HS-27A (cell line): ENCODE measurements at regions not wholly inside any gene's neighbourhood (a gene's known extent, or its start where the extent isn't known, plus 50 kb on each side); places are given as distances from the start of the nearest gene placed in this dataset.

Experiments used
- DNase-seq: peaks from one replicate; pipeline ENCODE4 v3.0.0-alpha.2; 2012; ENCODE audit warnings: low read depth, missing footprints

DNA sequence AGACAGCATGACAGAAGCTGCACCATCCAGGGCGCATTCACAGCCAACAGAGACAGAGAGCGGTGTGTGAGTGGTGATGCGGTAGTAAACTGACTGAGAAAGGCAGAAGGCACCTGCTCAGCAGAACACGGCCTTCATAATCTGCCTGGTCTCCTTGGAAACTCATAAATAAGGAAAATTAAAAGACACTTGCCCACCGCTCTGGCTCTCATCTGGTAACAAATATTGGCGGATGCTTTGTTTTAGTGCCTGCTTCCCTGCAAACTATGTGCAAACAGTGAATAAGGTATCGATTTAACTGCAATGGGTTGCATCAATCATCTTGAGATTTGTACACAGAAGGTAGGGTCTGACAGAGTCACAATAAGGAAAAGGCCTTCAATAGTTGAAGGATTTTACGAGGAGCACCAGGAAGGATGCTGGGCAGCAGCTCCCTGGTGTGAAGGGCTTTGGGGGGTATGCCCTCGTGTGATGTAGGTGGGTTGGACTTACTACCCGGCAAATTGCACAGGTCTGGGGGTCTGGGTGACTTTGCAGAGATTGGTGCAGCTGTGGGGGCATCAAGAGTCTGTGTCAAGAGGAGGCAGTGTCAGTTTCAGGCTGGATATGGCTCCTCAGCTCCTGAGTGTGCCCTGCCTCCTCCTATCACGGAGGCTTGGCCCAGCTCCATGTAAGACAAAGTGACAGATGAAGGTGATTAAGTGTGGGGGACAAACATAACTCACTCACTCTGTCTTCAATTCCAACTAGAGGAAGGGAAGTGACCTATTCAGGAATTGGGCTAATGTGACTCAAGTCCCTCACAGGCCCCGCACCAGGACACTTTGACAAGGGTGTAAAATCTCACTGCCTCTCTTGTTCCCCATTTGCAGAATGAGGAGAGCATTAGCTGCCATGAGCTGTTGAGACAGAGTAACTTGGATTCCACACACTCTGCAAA, 166.7 kb downstream of the ICE1 start:
- no peak for DNase-seq

DNA sequence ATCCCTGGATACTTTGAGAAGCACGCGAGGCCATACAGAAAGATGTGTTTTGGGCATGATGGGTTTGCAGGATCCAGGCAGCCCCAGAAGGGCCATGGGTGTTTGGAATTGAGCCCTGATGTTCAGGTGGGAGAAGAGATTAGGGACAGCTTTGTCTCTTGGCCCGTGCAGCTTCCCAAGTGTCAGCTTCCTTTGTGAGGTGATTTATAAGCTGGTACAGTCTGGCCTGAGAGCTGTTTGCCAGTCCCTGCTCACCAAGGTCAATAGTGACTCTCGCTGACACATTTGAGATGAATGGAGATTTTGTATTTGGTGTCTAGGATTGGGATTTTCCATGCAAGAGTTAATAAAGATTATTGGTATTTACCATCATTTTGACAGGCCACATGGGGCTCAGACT, 165.9 kb downstream of the ICE1 start:
- DNase-seq: no peak

DNA sequence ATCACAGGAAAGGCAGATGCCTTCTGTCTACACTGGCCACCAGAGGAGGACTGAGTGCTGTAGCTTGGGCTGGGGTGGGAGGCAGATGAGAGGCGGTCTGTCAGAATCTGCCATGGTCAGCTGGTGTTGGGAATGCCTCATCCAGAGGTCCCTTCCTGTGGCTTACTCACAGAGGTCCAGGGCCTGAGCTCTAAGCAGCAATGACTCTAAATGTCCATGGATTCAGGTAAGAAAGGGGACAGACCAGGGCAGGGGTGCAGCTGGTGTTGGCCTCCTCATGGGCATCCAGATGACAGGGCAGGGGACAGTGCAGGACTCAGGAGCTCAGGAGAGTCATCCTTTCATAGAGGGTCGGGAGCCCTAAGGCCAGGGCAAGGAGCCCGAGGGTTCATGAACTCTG, 165.0 kb downstream of the ICE1 start:
- no peak for DNase-seq

DNA sequence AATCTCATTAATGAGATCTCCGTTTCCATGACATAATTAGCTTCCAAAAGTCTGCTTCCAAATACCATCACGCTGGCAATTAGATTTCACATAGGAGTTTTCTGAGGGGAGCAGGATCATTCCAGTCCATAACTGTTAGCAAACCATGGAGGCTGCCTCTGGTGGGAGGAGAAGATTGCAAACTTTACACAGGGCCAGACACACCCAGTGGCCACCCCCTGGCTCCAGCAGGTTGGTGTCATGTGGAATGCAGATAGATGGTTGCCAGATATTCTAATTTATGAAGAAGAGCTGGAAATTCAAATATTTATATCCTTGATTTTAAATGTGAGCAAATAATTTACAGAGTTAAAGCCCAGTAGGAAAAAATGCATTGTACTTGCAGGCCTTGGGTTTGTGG, 164.2 kb downstream of the ICE1 start:
- DNase-seq: no peak

DNA sequence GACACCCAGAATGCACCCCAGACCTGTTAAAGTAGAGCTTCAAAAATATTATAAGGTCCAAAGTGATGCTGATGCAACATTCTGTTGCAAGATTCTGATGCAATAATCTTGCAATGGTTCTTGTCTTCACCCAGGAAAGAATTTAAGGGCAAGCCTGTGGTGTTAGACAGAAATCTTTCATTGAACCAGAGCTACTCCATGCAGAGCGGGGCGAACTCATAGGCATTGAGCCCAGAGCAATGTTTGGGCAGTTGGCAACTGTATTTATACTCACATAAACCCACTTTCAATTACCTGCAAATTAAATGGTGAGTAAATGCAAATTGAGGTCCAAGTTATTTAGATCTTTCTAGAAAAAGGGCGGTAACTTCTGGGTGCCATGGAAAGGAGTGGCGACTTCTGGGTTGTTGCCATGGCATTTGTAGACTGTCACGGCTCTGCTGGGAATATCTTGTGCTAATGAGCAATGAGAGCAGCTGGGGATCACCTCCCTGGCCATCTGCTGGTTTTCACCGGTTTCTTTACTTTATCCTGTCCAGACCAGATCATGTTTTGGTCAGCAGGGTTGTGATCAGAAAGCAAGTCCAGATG, 163.4 kb downstream of the ICE1 start:
- no peak for DNase-seq

DNA sequence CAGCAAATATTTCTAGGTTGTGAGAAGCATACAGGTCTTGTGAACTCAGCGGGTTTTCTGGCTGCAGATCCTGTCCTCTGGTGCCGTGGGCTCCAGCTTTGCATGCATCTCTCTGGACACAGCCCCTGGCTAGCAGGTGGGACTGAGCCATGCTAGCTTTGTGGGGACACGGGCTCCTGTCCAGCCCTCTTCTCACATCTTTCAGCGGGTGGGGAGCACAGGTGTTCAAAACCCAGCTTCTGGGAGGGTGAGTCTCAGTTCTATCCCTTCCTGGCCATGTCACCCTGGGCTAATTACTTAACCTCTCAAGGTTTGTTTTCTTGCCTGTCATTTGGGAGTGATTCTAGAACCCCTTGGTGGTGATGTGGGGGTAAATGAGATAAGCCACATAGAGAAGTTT, 162.3 kb downstream of the ICE1 start:
- no peak for DNase-seq

DNA sequence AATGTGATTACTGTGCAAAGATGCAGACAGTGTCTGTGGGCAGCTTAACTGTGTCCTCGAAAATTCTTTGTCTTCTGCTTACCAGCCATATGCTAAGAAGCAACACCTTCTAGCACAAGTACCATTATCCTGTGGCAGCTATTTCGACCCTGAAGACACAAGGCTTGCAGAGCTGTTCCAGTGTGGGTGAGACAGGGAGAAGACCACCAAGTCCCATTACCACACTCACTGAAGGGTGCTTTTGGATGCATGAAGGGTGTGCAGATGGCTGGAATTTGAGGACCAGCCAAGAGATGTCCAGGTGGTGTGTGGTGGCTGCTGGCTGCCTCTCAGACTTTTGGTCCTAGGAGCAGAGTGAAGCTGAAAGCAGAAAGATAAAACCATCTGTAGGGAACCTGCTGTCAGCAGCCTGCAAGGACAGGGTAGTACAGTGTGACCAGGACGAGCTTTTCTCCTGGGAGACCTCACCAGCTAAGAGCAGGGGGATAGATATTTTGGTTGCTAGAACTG, 161.8 kb downstream of the ICE1 start:
- no peak for DNase-seq

DNA sequence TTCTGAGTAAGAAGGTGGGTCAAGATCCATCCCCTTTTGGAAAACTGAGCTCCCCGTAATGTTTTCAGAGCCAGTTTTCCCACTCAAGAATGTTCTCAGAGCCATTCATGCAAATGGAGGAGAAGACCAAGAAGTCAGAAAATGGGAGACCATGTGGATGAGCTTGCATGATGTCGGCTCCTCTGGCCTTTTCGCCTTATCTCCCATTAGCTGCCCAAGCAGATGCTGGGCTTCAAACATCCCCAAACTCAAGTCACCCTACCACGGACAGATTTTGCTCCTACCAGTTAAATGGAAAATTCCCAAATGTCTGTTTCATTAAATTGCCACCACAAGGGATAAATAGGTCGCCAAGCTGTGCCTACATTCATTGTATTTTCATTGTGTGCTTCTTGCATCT, 161.4 kb downstream of the ICE1 start:
- no peak for DNase-seq

DNA sequence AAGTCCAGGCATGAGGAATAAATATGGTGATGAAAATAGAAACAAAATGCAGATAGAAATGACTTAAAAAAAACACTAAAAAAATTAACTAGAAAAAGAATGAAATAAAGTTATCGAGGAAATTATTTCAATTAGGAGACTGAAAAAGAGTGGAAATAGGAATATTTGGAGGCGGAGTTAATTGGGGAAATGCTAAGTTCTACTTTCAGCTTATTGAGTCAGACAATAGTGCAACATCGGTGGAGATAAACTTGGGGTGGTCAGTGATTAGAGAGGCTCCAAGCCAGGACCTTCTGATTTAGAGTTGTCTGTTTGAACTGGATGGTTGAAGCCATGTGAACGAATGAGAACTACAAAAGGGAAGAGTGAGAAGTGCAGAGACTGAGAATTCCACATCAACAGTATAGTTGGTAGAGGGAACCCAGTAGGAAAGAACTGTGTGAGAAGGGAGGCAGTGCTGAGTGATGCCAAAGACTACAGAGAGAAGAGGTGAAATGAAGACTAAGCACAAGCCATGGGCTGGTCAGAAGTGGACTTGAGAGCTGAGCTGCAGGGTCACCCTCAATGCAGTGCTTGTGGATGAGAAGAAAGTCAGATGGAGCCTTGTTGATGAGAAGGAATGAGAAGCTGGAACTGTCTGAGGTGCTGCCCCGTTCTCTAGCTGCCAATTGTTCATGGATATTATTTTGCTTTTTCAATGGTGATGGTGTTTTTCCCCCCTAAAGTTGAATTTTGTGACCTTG, 160.7 kb downstream of the ICE1 start:
- no peak for DNase-seq

DNA sequence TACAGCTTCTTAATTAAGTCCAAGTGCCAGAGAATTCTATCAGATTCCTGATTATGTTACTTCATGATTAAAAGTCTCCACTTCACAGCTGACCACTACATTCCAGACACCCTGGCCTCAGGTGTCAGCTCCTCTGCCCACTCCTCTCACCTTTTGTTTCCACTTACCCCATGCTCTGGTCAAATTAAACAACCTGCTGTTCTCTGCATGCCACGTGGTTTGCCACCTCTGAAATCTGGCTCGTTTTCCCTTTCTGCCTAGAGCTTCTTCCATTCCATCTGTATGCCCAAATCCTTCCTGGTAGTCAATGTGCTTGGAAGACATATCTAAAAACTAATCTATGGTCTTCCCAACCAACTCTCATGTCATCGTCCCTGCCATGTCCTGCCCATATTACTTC, 158.6 kb downstream of the ICE1 start:
- DNase-seq: no peak

DNA sequence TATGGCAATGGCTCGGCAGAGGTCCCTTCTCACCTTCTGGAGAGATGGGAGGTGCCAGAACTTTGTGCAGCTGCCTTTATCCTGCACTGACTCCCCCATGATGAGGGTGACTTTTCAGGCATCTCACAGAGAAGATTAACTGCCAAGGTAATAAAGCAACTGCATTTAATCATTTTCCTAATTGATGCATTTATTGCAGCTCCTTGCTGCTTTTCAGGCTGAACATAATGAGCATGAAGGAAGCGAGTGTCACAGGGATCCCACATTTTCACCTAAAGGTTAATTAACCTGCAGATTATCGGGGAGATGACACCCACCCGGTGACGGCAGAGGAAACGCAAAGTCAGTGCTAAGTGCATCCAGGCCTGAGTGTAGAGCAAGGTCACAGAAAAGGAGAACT, 154.3 kb downstream of the ICE1 start:
- DNase-seq: no peak

DNA sequence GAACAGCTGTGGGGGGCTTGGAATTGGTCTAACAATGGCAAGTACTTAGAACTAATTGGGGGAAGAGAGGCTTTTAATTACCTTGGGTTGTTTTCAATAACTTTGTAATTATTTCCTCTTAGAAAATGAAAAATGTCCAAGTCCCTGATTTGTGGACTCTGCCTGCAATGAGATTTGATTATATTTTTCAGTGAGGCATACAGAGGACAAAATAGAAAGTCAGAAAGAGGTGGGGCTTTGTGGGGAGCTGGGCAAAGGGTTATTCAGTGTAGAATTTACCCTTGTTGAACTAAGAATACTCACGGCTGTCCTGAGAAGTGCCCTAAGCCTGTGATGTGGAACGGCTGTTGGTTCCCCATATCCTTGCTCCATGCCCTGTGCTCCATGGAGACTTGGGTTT, 153.0 kb downstream of the ICE1 start:
- no peak for DNase-seq

DNA sequence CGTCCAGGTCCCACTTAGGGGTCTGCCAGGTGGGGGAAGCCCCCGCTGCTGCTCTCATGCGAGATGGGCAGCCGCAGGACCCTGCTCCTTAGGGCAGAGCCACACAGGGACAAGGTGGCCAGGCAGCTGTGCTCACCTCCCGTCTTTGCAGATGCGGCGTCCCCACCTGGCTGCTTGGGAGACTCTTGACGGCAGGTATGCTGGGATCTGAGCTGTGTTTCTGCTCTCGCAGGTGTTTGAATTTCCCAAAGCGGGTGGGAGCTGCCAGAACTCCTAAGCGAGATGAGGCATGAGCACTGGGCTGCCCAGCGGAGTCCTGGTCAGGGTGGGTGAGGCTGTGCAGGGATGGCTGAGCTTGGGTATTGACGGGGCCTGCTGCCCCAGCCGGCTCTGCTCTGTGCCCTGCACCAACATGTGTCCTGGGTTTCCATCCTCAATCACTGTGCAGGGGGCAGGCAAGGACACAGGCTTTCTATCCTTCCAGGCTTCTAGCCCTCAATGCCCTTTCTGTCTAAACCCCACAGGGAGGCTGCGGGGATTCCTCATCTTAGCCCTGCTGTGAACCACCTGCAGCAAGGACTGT, 151.4 kb downstream of the ICE1 start:
- DNase-seq: no peak

DNA sequence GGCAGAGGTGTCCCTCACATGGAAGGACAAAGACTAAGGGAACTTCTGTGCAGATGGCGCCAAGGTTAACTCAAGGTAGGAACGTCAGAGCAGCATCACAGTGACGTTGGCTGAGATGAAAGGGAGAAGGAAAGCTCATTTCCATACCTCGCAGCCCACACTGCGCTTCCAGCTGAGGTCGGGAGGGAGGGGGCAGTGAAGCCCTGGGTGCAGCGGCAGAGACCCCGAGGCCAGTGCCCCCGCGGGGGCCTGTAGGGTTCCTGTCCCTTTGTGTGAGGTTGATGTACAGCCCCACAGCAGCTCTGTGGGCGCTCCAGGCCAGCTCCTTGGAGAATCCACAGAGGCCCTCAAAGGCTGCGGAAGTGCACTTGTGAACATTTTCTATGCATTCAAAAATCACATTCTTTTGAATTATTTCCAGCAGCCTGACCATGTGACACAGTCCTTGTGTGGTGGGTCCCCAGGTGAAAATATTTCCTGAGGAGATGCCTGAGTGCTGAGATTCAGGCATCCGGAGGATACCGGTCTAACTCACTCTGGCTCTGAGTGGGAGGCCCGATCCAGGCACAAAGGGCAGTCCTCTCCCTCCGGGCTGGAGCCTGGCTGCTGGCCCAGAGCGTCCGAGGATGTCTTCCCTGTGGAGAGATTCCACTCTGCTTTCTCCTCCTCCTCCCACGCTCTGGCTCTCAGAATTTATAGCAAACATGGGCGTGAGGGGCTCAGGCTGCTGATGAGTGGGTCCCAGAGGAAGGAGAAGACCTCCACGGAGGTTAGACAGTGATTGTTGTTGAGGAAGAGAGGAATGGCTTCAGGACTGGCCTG, 150.7 kb downstream of the ICE1 start:
- no peak for DNase-seq

DNA sequence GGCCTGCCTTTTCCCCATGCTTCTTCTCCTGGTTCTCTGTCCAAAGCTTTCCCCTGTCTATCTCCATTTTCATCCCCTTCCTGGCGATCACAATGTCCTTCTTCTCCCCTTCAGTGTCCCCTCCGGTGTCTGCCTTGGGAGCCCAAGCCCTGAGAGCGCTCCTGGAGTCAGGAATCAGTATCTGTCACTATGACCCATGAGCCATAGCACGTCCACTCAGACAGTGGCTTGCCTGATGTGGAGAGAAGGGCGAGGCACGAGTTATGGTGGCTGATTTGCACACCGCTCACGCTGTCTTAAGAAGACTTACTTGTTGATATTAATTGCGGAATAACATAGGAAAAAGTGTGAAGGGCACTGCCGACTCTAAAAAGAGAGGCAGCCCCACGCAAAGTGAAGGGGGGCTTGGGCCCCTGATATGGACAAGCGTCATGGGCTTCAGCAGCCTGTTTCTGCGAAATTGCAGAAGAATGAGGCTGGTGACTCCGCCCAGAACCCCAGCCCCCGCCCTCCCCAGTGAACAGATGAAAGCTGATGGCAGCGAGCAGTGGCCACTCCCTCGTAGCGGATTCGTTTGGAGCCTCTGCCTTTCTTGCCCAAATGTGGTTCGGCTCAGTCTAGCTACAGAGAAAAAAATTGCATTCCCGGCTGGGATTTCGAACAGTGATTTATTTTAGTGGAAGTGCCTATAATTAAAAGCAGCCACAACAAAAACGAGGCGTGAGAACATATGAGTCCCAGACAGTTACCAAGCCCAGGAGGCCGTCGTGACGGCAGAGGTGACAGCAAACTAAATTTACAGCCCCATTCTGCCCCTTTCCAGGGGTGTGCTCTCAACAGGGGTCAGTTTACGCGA, 149.8 kb downstream of the ICE1 start:
- DNase-seq: no peak

DNA sequence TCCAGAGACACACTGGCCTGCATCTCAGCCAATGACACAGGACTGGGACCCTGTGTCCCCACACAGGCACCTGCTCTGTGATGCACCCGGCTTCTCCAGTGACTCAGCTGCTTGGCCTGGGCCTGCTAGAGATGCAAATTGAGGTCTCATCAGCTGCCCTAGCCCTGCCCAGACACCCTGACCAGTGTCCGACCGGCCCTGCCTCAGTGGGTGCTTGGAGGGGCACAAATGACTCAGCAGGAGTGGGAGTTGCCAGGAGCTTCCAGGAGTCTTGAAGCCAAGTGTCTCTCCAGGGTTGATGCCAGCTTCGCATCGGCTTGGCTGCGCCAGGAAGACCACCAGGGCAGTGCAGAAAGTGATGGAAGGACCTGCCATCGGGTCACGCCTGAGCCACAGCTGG, 148.2 kb downstream of the ICE1 start:
- DNase-seq: no peak

DNA sequence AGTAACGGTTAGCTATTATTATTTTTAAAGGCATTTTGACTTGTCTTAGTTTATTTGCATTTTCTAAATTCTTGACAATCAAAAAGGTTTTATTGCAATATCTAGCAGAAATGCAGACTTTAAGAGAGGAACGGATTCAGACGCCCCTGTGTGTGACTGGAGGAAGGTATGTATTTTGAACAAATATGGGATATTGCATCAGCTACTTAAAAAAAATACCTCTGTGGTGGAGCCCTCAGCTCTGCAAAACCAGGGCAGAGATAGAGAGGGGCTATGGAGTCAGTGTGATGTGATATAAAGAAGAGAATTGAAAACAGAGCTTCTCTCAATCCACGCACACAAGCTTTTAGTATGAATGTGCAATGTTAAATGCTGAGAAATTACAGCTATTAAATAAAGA, 142.4 kb downstream of the ICE1 start:
- DNase-seq: no peak

DNA sequence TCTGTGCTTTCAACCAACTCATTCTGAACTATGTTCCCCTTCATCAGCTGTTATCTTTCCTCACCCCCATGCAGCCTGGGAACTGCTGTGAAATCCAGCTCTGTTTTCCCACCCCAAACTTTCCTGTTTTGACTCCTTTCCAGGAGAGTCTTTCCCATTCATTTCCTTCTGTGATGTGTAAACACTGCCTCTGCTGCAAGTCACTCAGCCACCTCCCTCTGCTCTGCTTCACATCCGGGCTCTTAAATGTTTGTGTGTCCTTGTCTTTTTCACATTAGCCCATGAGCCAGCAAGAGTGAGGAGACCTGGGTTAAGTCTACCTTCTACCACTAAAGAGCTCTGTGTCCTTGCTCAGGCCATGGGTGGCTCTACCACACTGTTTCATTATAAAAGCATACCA, 137.5 kb downstream of the ICE1 start:
- DNase-seq: no peak

DNA sequence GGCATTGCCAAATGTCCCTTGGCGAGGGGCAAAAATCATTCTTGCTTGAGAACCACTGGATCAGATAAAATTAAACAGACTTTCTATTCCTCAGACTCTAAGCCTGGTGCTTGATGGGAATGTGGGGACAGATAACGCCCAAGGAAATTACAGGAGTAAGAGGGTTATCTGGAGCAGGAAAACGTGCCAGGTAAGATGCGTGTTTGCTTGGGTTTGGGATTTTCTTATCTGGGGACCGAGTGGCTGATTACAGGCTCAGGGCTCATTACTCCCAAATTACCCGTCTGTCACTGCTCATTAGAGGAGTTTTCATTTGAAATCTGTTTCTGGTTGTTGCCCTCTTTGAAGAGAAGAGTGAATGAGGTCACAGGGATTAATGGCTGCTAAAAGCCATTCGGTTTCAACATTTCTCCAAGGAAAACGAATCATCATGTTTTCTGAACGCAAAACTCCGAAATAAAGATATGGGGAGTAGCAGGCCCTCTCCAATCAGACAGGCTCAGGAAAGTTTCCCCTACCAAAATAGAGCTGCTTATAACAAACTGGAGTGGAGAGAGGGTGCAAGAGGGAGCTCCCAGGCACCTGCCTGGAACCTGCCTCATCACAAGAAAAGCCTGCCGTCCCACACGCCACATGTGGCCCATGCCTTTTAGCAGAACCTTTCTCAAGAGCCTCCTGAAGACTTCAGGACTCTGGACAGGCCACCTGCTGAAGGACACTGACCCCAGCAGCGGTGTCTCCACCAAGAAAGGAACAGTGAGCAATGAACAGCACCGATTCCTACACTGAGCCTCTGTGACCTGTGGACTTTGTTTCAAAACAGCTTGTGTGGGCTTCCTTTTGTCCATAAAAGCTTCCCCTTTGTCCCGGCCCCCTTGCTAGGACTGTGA, 136.4 kb downstream of the ICE1 start:
- no peak for DNase-seq

DNA sequence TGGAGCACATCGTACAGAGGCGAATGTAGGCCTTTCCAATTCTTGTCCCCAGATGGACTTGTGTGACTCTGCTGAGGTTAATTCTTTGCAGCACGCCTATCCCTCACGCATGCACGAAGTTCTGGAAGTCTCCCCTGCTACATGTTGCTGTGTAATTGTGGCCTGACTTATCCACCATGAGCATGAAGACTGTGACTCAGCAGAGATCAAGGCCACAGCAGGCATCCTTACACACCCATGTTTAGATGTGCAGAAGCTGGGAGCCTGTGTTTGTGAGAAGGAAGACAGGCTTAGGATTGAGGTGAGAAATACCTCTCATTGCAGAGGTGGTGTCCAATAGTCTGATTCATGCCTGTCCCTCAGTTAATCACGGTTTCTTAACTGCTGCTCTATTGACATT, 135.6 kb downstream of the ICE1 start:
- DNase-seq: no peak
